ENCODE measurements at regions not wholly inside any gene's neighbourhood (a gene's known extent, or its start where the extent isn't known, plus 50 kb on each side); places are given as distances from the start of the nearest gene placed in this dataset.

GRCh38 chr16:85314512-85314971 is 202.3 kb upstream of the CIBAR2 start:
- Histone ChIP-seq H3K4me1 (ENCODE audit: control insufficient read depth, insufficient read depth, low read length) (peaks cover 47% of the 10 kb centered on the region), H3K27me3 (ENCODE audit: control insufficient read depth, insufficient read depth, low read length) (no peaks in the 10 kb centered on the region), H3K27ac (ENCODE audit: low read length) (peak overlapping the region; percentile 69), H3K4me3 (ENCODE audit: low read depth in 2 of 2, low read length in 2 of 2) (no peak overlapping the region), H3K9me3 (ENCODE audit: control insufficient read depth, insufficient read depth, low read depth, low read length) (no peaks in the 10 kb centered on the region), H3K36me3 (ENCODE audit: control insufficient read depth, insufficient read depth, low read length) (no peaks in the 10 kb centered on the region)
- ATAC-seq (no peak), DNase-seq (ENCODE audit: low read depth, low spot score) (no peak)
- TF ChIP-seq CTCF (IDR thresholded peaks at IDR 0.05), result no peak
- TF ChIP-seq REST (IDR thresholded peaks at IDR 0.05; ENCODE audit: insufficient read depth in 1 of 2, low read depth in 2 of 2, low read length in 1 of 2), result no peak
- no peak for TF ChIP-seq POLR2AphosphoS5 (IDR thresholded peaks at IDR 0.05; ENCODE audit: low read depth, low read length)
- TF ChIP-seq SIN3A (IDR thresholded peaks at IDR 0.05; ENCODE audit: borderline replicate concordance, insufficient read depth, low read depth, low read length), result no peak
- TF ChIP-seq TCF7L2 (IDR thresholded peaks at IDR 0.05; ENCODE audit: low read depth, low read length), result no peak
- POLR2A ChIA-PET, result no interaction called here
- in situ Hi-C loops (cut with HindIII; ENCODE audit: low pct_unique_long_range_greater_than_20kb, low sequenced_read_pairs), result no loop called here
- BruUV-seq (replicated peaks), result no TSS peak
- intact Hi-C loops (cut with micrococcal nuclease; ENCODE audit: unreplicated experiment), result no loop called here
- CTCF ChIA-PET, result interaction anchor here (0.7 to 1.0 kb wide), 2 partner anchors 10 to 82 kb away, joined by 3 to 6 read pairs; no protein-coding TSS in a partner anchor

GRCh38 chr16:85315866-85316265 is 203.6 kb upstream of the CIBAR2 start:
- Histone ChIP-seq H3K4me1 (ENCODE audit: control insufficient read depth, insufficient read depth, low read length) (peaks cover 57% of the 10 kb centered on the region), H3K9me3 (ENCODE audit: control insufficient read depth, insufficient read depth, low read depth, low read length) (no peaks in the 10 kb centered on the region), H3K4me3 (ENCODE audit: low read depth in 2 of 2, low read length in 2 of 2) (no peak overlapping the region), H3K27me3 (ENCODE audit: control insufficient read depth, insufficient read depth, low read length) (no peaks in the 10 kb centered on the region), H3K36me3 (ENCODE audit: control insufficient read depth, insufficient read depth, low read length) (no peaks in the 10 kb centered on the region), H3K27ac (ENCODE audit: low read length) (peak overlapping the region; percentile 98)
- TF ChIP-seq CTCF (IDR thresholded peaks at IDR 0.05) (no peak), POLR2AphosphoS5 (IDR thresholded peaks at IDR 0.05; ENCODE audit: low read depth, low read length) (no peak), REST (IDR thresholded peaks at IDR 0.05; ENCODE audit: insufficient read depth in 1 of 2, low read depth in 2 of 2, low read length in 1 of 2) (no peak), TCF7L2 (IDR thresholded peaks at IDR 0.05; ENCODE audit: low read depth, low read length) (no peak), SIN3A (IDR thresholded peaks at IDR 0.05; ENCODE audit: borderline replicate concordance, insufficient read depth, low read depth, low read length) (no peak)
- intact Hi-C loops (cut with micrococcal nuclease; ENCODE audit: unreplicated experiment) (no loop called here), in situ Hi-C loops (cut with HindIII; ENCODE audit: low pct_unique_long_range_greater_than_20kb, low sequenced_read_pairs) (no loop called here)
- ChIA-PET POLR2A (no interaction called here), CTCF (no interaction called here)
- BruUV-seq (replicated peaks), result no TSS peak
- DNase-seq (ENCODE audit: low read depth, low spot score) (no peak), ATAC-seq (no peak)
